T-helper 2 cell (primary cell): ENCODE measurements at regions not wholly inside any gene's neighbourhood (a gene's known extent, or its start where the extent isn't known, plus 50 kb on each side); places are given as distances from the start of the nearest gene placed in this dataset.
"Not testable (repeated sequence)": the region's sequence is repeated elsewhere in the genome, so short reads cannot be mapped to it uniquely, and the experiment has no call there.

Experiments
- DNase-seq, 5 experiments: peaks; one replicate each; pipeline versions ENCODE4 v3.0.0 to v3.0.0-alpha.2; 2012 to 2022

DNA sequence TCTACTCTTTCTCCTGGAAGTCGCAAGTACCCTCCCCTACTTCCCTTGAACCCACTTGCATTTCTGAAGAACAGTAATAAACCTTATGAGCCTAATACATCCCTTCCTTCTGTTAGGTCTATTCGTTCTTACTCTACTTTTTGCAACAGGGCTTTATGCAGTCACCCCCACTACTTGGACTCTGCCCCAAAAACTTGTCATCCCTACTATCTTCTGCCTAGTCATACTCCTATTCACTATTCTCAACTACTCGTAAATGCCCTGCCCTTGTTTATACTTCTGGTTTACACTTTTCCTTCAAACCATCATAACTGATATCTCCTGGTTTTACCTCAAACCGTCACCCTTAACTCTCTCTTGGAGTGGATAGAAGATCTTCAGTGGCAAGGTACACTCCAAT is 55.2 kb upstream of the SLIT2 start:
- no peak for DNase-seq

DNA sequence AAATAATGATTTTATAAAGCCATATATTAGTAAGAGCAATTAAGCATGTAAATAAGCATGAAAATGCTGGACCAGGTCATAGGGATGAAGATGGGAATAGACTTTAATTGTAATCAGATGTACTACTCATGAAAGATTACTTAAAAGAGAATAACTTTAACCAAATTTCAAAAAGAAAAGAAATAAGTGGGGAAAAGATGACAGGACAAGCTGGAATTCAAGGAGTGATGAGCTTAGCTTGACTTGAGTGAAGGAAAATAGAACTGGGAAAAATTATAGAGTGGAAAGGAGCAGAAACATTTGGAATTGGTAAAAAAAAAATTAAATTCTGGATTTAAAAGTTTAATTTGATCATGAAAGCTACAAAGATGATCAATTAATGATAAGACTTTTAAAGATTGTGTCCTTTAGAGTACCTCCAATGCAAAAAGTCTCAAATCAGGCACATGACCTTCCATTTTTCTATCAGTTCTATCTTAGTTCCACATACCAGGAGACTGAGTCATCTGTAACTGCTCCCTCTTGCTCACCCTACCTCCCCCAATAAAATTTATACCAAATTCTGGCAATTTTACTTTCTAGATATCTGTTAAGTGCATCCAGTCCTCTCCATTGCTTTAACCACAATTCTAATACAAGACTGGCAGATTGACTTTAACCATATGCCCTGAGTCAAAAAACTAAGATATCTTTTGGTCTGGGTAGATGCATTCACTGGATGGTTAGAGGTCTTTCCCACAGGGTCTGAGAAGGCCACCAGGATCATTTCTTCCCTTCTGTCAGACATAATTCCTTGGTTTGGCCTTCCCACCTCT is 56.4 kb upstream of the SLIT2 start:
- no peak for DNase-seq

DNA sequence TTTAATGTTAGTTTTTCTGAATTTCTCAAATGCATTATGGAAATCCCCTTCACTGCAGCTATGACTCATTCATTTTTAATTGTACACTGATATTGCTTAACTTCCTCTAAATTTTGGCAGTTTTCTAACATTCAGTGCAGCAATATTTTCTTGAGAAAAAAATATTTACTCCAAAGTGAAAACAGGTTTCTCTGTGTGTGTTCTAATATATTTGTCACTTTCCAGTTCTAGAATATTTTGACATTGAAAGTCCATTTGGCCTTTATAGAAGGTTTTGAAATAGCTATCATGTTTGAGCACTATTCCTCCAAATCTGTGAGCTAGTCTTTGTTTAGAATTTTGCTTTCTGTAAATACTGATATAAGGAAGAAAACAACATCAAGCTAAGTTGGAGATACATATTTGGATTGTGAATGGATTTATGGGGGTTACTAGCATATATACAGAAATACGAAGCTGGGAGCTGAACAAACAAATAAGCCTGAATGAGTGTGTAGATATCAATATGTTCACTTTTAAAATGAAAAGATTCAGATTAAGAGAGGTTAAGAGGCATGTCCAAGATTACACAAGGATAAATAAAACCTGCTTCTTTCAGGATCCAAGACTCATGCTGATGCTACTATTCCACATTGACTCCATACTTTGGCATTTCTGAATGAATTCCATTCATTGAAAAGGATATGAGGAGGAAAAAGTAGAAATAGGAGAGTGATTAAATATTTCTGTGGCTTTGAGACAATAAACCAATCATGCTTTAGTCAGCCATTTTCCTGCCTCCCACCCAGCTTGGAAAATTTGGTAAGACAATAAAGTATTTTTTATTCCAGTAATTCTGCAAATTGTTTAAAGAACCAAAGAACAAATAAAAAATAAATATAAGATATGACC is 57.3 kb upstream of the SLIT2 start:
- peak in 1 of 5 experiments; percentile 14 for DNase-seq

DNA sequence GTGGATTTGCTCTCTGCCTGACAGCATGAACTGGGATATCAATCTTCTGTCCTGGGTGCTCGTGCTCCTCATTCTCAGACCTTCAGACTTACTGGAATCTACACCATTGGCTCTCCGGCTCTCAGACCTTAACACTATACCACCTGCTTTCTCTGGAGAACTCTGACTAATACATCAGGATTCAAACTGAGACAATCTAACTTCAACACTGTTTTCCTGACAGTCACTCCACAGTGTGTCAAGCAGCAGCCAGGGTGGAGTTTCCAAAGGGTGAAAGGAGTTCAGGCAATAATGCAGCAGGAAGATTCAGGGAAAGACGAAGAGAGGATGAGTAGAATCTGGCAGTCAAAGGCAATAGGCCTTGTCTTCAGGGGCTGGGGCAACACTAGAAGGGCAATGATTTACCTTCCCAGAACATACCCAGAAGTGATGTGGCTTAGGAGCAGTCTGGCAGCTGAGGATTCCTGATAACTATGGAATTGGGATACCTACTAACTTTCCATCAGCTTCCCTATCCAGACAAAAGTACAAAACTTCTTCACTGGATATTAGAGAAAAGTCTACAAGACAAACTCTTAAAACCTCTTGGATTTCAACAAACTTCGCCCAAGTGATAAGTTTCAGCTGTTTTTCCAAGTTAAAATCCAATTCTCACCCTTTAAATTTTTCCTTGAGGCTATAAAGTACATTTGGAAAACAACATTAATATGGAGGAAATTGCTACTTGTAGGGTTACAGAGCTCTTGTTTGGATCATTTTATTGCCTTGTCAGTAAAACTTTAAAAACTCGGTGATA is 58.4 kb upstream of the SLIT2 start:
- DNase-seq: no peak

DNA sequence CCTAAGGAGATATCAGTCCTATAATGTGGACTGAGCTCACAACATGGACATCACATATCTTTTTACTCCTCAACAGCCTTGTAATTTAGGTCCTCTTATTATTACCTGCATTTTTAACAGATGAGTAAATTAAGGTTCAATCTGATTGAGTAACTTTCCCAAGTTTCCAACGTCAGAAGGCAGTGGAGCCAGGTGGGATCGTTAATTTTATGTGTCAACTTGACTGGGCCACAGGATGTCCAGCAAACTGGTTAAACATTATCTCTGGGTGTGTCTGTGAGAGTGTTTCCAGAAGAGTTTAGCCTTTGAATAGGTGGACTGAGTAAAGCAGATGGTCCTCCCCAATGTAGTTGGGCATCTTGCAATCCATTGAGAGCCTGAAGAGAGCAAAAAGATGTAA is 59.0 kb upstream of the SLIT2 start:
- DNase-seq: no peak

DNA sequence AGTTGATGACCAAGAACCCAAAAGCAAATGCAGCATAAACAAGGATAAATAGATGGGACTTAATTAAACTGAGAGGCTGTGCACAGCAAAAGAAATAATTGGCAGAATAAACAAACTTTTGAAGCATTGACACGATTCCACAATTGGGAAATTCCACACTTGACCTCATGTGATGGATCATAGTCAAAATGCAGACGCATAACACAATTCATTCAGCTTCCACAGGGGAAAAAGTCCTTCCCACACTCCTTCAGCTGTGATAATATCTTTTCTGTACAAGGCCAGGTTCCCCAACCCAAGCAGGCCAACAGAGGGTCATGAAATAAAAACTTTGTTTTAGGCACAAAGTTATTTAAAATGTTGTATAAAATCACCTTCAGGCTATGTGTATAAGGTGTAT is 66.6 kb upstream of the SLIT2 start:
- DNase-seq: no peak

DNA sequence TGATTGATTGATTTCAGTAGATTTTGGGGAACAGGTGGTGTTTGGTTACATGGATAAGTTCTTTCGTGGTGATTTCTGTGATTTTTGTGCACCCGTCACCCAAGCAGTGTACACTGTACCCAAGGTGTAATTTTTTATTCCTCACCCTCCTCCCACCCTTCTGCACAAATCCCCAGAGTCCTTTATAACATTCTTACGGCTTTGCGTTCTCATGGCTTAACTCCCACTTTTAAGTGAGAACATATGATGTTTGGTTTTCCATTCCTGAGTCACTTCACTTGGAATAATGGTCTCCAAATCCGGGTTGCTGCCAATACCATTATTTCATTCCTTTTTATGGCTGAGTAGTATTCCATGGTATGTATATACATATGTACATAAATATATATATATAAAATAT is 68.6 kb upstream of the SLIT2 start:
- not testable (repeated sequence) for DNase-seq

DNA sequence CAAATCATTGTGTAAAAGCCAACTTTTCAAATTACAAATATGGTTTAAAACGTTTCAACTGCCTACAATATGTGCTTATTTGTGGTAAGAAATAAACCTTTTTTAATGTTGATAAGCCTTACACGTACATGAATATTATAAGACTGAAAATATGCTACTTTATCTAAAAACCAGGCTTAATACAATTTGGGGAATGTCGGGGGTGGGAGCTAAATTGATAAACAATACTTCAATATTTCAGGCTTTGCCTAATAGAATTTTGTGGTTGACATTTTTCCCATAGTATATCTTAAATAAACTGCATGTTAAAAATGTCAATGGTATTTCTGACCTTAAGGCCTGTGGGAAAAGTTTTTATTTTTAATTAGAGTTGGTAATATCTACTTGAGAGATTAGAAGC is 69.8 kb upstream of the SLIT2 start:
- DNase-seq: no peak

DNA sequence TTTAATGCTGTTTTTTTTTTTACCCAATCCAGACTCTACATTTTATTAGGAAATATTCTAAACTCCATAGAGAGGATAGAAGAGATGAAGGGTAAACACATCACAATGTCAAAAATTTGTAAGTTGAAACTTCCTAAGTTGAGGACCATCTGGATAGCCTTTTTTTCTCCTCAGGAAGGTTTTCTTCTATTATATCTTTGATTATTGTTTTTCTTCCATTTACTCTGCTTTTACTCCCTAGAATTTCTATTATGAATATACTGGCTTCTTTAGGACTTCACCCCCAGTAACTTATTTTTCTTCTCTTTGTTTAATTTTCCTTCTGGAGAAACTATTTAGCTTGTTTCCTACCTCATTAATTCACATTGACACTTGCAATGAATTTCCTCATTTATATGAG is 71.2 kb upstream of the SLIT2 start:
- no peak for DNase-seq

DNA sequence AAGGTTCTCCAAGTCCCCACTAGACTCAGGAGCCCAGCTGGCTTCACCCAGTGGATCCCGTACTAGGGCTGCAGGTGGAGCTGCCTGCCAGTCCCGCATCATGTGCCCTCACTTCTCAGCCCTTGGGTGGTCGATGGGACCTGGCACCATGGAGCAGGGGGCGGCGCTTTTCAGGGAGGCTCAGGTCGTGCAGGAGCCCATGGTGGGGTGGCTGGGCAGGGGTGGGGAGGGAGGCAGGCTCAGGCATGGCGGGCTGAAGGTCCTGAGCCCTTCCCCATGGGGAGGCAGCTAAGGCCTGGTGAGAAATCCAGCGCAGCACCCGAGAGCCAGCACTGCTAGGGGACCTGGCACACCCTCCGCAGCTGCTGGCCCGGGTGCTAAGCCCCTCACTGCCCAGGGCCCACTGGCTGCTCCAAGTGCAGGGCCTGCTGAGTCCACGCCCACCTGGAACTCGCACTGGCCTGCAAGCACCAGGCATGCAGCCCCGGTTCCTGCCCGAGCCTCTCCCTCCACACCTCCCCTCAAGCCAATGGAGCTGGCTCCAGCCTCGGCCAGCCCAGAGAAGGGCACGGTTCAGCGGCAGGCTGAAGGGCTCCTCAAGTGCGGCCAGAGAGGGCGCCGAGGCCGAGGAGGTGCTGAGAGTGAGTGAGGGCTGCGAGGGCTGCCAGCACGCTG is 72.7 kb upstream of the SLIT2 start:
- DNase-seq: no peak

DNA sequence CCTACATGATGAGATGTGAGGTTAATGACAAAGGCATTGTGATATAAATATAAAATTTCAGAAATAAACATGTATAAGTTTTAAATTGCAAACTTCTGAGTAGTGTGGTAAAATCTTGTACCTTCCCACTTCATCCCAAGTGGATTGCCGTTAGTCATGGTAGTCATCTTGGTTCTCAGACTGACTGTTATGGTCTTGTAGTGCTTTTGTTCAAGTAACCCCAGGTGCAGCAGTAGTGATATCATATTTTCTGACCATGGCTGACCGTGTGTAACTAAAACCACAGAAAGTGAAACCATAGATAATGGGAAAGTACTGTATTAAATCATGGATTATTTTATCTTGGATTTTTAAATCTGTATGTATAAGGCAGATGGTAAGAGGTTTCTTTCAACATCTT is 74.8 kb upstream of the SLIT2 start:
- no peak for DNase-seq

DNA sequence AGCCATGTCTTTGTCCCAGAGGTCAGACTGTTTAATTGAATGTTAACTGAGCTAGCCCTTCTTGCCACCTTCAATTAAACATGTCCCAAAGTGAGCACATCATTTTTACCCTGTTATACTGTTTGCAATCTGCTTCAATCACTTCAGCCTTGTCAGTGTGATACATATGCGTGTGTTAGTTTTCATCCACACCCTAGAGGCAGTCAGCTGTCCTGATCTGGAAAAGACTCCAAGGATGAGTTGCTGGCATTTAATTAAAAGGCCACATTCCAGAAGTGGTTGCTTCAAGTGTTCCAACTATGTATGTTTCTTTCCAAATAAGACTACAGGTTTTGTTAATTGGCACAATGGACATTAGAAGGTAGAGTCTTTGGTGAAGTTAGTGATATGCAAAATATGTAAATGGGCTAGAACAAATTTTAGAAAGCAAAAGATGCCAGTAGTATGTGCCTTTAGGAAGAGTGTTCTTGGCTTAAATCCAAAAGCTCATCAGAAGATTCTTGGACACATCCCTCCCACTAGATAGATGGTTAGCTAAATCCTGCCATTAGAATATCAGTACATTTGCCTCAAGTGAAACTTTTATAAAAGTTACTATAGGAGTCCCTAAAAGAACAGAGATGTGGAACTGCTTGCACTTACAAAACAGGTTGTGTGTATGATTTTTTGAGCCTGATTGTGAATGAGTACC is 79.5 kb upstream of the SLIT2 start:
- no peak for DNase-seq

DNA sequence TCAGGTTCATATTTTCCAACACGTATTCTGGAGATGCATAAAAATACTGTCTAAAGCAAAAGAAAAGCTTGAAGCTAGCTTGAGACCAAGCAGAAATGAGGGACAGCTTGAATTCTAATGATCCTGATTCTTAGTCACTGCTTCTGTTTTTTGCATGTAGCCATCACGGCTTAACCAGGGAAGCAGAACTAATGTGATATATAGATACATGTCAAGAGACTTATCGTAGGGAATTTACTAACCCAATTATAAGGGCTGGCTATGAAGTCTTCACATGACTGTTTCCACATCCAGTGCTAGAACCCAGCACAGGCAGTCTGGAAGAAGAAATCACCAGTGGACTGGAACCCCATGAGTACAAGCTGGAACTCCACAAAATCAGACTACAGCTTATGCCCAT is 85.2 kb upstream of the SLIT2 start:
- no peak for DNase-seq

DNA sequence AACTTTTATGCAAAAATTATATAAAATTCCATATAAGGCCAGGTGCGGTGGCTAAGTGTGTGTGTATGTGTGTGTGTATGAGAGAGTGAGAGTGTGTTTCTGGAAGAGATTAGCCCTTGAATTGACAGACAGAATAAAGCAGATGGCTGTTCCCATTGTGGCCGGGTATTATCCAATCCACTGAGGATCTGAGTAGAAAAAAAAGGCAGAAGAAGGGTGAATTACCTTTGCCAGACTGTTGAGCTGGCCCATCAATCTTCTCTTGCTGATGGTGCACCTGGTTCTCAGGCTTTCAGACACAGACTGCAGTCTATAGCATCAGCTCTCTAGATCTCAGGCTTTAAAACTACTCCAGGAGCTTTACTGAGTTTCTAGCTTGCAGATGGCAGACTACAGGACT is 92.2 kb upstream of the SLIT2 start:
- DNase-seq: no peak

DNA sequence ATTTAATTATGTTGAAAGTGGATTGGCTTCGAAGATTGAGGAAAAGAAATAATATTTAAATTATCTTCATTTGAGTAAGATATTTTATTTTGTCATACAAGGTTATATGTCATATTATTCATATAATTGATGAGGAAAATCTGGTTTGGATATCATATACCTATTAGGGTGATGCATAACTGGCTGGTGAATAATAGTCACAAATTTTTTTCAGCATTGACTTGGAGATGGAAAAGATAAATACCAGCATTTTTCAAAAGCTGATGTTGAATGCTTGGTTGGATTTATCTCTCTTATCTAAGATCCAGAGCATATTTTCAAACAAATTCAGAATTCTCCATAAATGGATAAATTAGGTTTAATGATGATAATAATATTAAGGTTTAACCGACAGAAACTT is 93.5 kb upstream of the SLIT2 start:
- DNase-seq: no peak

DNA sequence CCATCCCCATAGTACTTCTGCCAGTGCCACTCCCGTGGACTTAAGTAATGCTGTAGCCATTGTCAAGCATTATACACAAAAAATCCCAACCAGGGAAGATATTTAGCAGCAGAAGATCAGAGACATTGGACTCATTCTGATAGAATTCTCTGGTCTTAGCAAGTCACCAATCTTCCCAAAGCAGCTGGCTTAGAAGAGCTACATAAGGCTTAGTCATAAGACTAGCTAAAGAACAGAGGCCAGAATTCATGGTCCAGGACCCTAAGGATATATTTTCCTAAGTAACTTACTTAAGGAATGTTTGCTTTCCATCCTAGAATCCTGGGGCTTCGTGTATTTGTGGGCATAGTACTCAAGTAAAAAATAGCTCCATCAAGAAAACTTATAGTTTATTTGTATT is 100.3 kb upstream of the SLIT2 start:
- no peak for DNase-seq

DNA sequence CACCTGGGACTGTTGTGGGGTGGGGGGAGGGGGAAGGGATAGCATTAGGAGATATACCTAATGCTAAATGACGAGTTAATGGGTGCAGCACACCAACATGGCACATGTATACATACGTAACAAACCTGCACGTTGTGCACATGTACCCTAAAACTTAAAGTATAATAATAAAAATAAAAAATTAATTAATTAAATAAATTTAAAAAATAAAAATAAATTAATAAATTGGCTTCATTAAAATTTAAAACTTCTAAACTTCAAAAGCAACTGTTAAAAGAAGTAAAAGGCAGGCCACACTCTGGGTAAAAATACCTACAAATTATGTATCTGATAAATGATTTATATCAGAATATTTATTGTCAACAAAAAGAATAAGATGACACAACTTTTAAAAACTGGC is 102.6 kb upstream of the SLIT2 start:
- not testable (repeated sequence) for DNase-seq

DNA sequence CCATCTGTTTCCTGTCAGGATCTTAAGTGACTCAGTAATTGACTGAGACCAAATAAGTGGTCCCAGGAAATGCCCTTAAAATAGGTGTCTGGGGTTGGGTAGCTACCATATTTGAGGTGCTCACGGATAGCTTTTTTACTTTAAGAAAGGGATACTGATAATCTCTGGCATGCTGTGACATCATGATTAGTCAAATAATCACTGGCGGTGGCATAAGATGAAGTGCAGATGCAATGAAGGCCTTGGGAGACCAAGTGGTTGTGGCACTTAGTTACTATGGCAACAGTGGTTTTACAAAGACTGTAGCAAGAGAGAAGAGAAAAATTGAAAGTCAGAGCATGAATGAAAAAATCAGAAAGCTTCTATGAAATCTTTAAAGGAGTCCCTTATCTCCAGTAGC is 114.5 kb upstream of the SLIT2 start:
- no peak for DNase-seq

DNA sequence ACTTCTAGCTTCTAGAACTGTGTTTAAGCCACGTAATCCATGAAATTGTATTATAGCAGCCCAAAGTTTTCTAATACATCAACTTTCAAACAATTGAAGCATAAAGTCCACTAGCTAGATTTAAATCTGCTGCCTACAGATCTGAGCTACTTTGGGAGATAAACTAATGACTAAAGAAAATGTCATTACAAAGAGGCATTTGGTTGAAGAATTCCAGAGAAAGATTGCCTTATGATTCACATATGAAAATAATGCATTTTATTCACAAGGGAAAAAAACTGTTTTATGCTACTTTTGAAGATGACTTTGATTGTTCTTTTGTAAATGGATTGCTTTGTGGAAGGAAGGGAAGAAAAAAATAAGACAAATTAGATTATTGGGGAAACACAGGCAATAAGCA is 124.1 kb upstream of the SLIT2 start:
- DNase-seq: no peak

DNA sequence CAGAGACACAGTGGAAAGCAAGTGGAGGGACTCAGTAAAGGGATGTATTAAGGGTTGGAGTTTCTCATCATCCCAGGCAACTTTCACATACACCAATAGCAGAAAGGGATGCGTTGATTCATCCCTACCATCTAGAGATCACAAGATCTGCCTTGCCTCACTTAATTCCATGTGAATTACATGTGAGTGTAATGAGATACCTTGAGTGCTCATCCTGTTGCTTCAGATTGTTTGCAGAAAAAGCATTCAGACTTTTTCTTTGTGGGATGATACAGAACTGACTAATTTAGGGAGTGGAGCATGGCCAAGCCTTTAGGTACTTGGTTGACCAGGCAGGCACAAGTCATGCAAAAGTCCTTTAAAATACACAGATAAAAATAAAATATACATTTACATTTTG is 124.8 kb upstream of the SLIT2 start:
- DNase-seq: no peak

DNA sequence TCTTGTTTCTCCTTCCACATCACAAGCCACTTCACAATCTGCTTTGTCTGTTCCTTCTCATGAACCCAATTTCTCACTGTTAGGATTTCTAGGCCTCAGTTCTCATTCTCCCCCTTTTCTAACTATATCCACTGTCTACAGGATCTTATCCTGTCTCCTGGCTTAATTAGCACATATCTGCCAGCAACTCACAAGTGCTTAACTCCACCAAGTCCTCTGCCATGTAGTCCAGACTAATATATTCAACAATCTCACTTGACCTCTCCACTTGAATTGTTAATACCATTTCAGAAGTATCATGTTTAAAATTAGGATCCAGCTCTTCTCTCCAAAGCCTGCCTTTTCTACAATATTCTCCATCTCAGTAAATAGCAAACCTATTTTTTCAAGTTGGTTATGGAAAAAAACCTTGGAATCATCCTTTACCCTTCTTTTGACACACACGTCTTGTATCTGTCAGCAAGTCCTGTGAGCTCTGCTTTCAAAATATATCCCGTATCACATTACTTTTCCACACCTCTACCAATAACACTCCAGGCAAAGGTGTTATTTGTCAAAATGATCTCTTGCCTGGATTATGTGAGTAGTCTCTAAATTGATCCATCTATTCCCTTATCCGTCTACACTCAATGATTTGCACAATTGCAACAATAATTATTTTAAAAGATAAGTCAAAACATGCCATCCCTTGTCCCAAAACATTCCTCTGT is 127.2 kb upstream of the SLIT2 start:
- no peak for DNase-seq
